ENCODE measurements at regions not wholly inside any gene's neighbourhood (a gene's known extent, or its start where the extent isn't known, plus 50 kb on each side); places are given as distances from the start of the nearest gene placed in this dataset.
"Not testable (repeated sequence)": the region's sequence is repeated elsewhere in the genome, so short reads cannot be mapped to it uniquely, and the experiment has no call there.

DNA sequence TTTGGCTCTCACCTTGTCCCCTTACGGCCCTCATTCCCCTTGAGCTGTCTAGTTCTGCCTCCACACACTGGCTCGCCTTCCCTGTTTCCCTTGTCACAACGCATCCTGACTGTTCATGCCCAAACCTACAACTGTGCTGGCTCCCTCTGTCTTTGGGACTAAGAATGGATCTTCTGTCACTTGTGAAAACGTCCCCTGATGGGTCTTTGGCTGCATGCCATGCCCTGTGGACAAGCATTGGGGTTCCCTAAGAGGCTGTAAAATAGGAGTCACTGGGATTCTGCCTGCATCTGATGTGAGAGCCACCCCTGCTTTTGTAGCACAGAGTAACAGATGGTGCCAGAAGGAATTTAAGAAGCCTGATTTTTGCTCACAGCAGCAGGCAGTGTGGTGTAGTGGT, 285.3 kb upstream of the CRY1 start (continued):
- no peak for TF ChIP-seq CTBP2 (IDR thresholded peaks at IDR 0.05; ENCODE audit: borderline replicate concordance, insufficient read depth, insufficient read length, low read length)
- no peak for TF ChIP-seq SIX5 (IDR thresholded peaks at IDR 0.05; ENCODE audit: low read depth, low read length)

DNA sequence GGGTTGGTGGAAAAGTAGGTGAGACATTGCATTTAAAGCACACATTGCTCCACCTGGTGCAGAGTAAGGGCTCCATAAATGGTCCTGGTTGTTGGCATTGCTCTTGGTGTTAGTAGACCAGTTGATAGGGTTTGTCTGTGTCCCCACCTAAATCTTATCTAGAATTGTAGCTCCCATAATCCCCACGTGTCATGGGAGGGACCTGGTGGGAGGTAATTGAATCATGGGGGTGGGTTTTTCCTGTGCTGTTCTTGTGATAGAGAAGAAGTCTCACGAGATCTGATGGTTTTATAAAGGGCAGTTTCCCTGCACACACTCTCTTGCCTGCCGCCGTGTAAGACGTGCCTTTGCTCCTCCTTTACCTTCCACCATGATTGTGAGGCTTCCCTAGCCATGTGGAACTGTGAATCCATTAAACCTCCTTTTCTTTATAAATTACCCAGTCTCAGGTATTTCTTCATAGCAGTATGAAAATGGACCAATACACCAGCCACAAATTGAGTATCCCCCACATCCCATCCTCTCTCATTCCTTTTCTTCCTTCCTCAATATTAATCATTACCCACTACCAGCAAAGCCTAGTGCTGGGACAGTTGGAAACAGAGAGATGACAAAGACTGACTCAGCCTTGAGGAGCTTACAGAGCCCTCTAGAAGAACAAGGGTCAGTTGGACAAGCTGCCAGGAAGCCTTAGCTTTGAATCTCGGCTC, 285.9 kb upstream of the CRY1 start:
- H3K79me2 ChIP-seq (ENCODE audit: control insufficient read depth in 1 of 2, insufficient read depth in 2 of 2, low read length in 2 of 2); FAIRE-seq: not testable (repeated sequence)
- 93% methylated on average over 6 of the region's 6 CpGs; no CpG with 5 or more reads in 1 of the 2 experiments for WGBS, 2 experiments (ENCODE audit: extremely low coverage in 1 of 2, insufficient coverage in 1 of 2, insufficient read length in 1 of 2, insufficient replicate concordance in 2 of 2, low coverage in 1 of 2, low lambda C conversion rate in 2 of 2, missing lambda C conversion rate in 1 of 2)

More for the DNA sequence above, 285.9 kb upstream of the CRY1 start:
- H3K9me3 ChIP-seq (ENCODE audit: insufficient read depth in 2 of 2, low read depth in 1 of 2, low read length in 1 of 2); H2AFZ ChIP-seq (ENCODE audit: low read length); H4K91ac ChIP-seq (replicated peaks; ENCODE audit: insufficient read length, low read length); H3K4ac ChIP-seq (replicated peaks; ENCODE audit: insufficient read length, low read depth, low read length); H3K27me3 ChIP-seq (replicated peaks in 1 of 4; ENCODE audit: control insufficient read depth in 3 of 4, extremely low read depth in 1 of 4, insufficient read depth in 3 of 4, low read length in 3 of 4); DNase-seq (ENCODE audit: low read depth in 1 of 2, low spot score in 2 of 2); H3K4me1 ChIP-seq (replicated peaks in 1 of 4; ENCODE audit: control insufficient read depth in 3 of 4, insufficient read depth in 4 of 4, low read length in 3 of 4); H3K27ac ChIP-seq (ENCODE audit: low read depth, low read length); H3K23me2 ChIP-seq (ENCODE audit: low read depth, low read length); H2BK15ac ChIP-seq (ENCODE audit: low read length); H3K14ac ChIP-seq (ENCODE audit: insufficient read length); H2BK20ac ChIP-seq (ENCODE audit: low read length); H4K5ac ChIP-seq (ENCODE audit: insufficient read length, low read depth, low read length); H3K4me2 ChIP-seq (ENCODE audit: insufficient read depth in 1 of 2, low read depth in 2 of 2, low read length in 2 of 2); H4K8ac ChIP-seq (ENCODE audit: extremely low read depth, insufficient read depth, low read length); H3K23ac ChIP-seq (ENCODE audit: insufficient read length); H2BK120ac ChIP-seq (replicated peaks; ENCODE audit: low read depth, low read length); H3K79me1 ChIP-seq (ENCODE audit: low read depth, low read length); H3K56ac ChIP-seq (replicated peaks; ENCODE audit: insufficient read length, low read depth, low read length); H2BK5ac ChIP-seq (ENCODE audit: low read depth, low read length); H3K9ac ChIP-seq (replicated peaks in 1 of 4; ENCODE audit: extremely low read depth in 1 of 4, low read depth in 3 of 4, low read length in 3 of 4); POLR2A ChIA-PET (ENCODE audit: partially characterized antibody); H3K36me3 ChIP-seq (ENCODE audit: control insufficient read depth in 2 of 4, insufficient read depth in 4 of 4, low read length in 3 of 4); H2AK5ac ChIP-seq (ENCODE audit: low read depth, low read length); H3K4me3 ChIP-seq (ENCODE audit: extremely low read depth in 1 of 4, insufficient read depth in 2 of 4, low read depth in 3 of 4, low read length in 4 of 4); H3K18ac ChIP-seq (ENCODE audit: extremely low read depth, low read length); H2BK12ac ChIP-seq (ENCODE audit: low read depth, low read length); H4K20me1 ChIP-seq (replicated peaks in 1 of 2; ENCODE audit: control insufficient read depth in 1 of 2, insufficient read depth in 2 of 2, low read length in 2 of 2): not testable (repeated sequence)
- CTCF ChIA-PET (ENCODE audit: partially characterized antibody), result interaction anchor here (0.9 to 1.8 kb wide), 2 partner anchors 10 to 24 kb away, joined by 4 to 6 read pairs; no protein-coding TSS in a partner anchor

Data from H1 (cell line).